ENCODE measurements at regions not wholly inside any gene's neighbourhood (a gene's known extent, or its start where the extent isn't known, plus 50 kb on each side); places are given as distances from the start of the nearest gene placed in this dataset.

DNA sequence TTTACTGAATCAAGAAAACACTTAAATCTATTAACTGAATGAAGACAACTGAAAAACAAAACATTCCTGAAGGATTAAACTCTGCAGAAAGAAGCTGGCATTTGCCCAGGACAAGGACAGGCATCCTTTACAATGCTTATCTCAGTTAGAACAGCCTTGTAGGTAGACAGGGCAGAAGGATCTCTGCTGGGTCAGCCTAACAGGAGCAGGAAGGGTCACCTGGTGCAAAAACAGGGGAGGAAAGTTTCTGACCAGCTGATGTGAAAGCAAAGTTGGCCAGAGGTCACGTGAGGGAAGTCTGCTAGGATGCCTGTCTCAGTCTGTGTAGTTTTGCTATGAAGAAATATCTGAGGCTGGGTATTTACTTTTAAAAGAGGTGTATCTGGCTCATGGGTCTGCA lies 348.6 kb downstream of the ANAPC1 start:
- no peak for TF ChIP-seq CTCF (IDR thresholded peaks at IDR 0.05)
- no peak for TF ChIP-seq POLR2A (IDR thresholded peaks at IDR 0.05)

All from thyroid gland (tissue), 4 donors.